GM04504 (cell line): ENCODE measurements at regions not wholly inside any gene's neighbourhood (a gene's known extent, or its start where the extent isn't known, plus 50 kb on each side); places are given as distances from the start of the nearest gene placed in this dataset.
"Not testable (repeated sequence)": the region's sequence is repeated elsewhere in the genome, so short reads cannot be mapped to it uniquely, and the experiment has no call there.

Experiments
- DNase-seq: peaks from one replicate; pipeline ENCODE4 v3.0.0-alpha.2; 2012; ENCODE audit warnings: low read depth

GRCh38 chr9:6160579-6160978 is 55.0 kb upstream of the IL33 start:
- DNase-seq, result no peak

GRCh38 chr9:6153425-6153824 is 62.2 kb upstream of the IL33 start:
- DNase-seq, result no peak

- DNase-seq, result no peak
These were observed 62.8 kb upstream of the IL33 start for GRCh38 chr9:6152788-6153187.

GRCh38 chr9:6150483-6150882 is 65.1 kb upstream of the IL33 start:
- DNase-seq, result no peak

- DNase-seq, result no peak
These were observed 66.3 kb upstream of the IL33 start for GRCh38 chr9:6149315-6149714.

GRCh38 chr9:6147846-6148245 is 67.8 kb upstream of the IL33 start:
- no peak for DNase-seq

GRCh38 chr9:6144947-6145346 is 70.7 kb upstream of the IL33 start:
- DNase-seq, result no peak

GRCh38 chr9:6142799-6143454 is 72.7 kb upstream of the IL33 start:
- DNase-seq, result no peak

GRCh38 chr9:6135780-6136179 is 79.8 kb upstream of the IL33 start:
- DNase-seq, result not testable (repeated sequence)

GRCh38 chr9:6134661-6135180 is 80.9 kb upstream of the IL33 start:
- peak; percentile 21 for DNase-seq

GRCh38 chr9:6133346-6134063 is 82.1 kb upstream of the IL33 start:
- no peak for DNase-seq

- no peak for DNase-seq
These were observed 83.0 kb upstream of the IL33 start for GRCh38 chr9:6132650-6133049.

- no peak for DNase-seq
These were observed 87.6 kb upstream of the IL33 start for GRCh38 chr9:6128030-6128429.

- no peak for DNase-seq
These were observed 89.2 kb upstream of the IL33 start for GRCh38 chr9:6126377-6126776.

GRCh38 chr9:6123416-6123815 is 92.2 kb upstream of the IL33 start:
- DNase-seq, result no peak

- no peak for DNase-seq
These were observed 93.9 kb upstream of the IL33 start for GRCh38 chr9:6121707-6122106.

GRCh38 chr9:6114424-6114823 is 99.0 kb upstream of the RANBP6 start:
- DNase-seq, result no peak

GRCh38 chr9:6113819-6114218 is 98.4 kb upstream of the RANBP6 start:
- no peak for DNase-seq

- no peak for DNase-seq
These were observed 97.9 kb upstream of the RANBP6 start for GRCh38 chr9:6113312-6113711.

GRCh38 chr9:6109986-6110385 is 94.6 kb upstream of the RANBP6 start:
- no peak for DNase-seq

- DNase-seq, result no peak
These were observed 94.1 kb upstream of the RANBP6 start for GRCh38 chr9:6109571-6109970.

GRCh38 chr9:6106711-6107339 is 91.4 kb upstream of the RANBP6 start:
- DNase-seq, result peak; percentile 39

GRCh38 chr9:6105738-6106137 is 90.3 kb upstream of the RANBP6 start:
- no peak for DNase-seq
